PFSK-1 (cell line): ENCODE measurements at regions not wholly inside any gene's neighbourhood (a gene's known extent, or its start where the extent isn't known, plus 50 kb on each side); places are given as distances from the start of the nearest gene placed in this dataset.

Experiments used
- FOXP2 ChIP-seq: optimal IDR thresholded peaks from 2 replicates; pipeline ENCODE3; 2011; ENCODE audit warnings: borderline replicate concordance, control low read depth, inconsistent platforms; ENCODE audit not compliant: insufficient read depth; ENCODE audit errors: extremely low read length, extremely low read depth
- POLR2AphosphoS5 ChIP-seq: IDR thresholded peaks from 2 replicates; pipeline ENCODE4 v1.6.1; 2012; ENCODE audit warnings: low read depth, mild to moderate bottlenecking, control low read depth, low read length, moderate library complexity
- REST ChIP-seq, 2 experiments: IDR thresholded peaks; 2 replicates each; pipeline versions ENCODE4 v1.6.1 to v1.8.0; 2011 to 2012; ENCODE audit warnings: low read depth in 2 of 2, low read length in 2 of 2, control low read depth in 1 of 2, inconsistent platforms in 1 of 2, mild to moderate bottlenecking in 1 of 2, moderate library complexity in 1 of 2; ENCODE audit not compliant: insufficient read depth in 1 of 2
- SIN3A ChIP-seq: IDR thresholded peaks from 2 replicates; pipeline ENCODE4 v1.6.1; 2012; ENCODE audit warnings: mild to moderate bottlenecking, low read length, moderate library complexity, borderline replicate concordance; ENCODE audit not compliant: insufficient read depth
- TAF1 ChIP-seq: IDR thresholded peaks from 2 replicates; pipeline ENCODE4 v1.6.1; 2012; ENCODE audit warnings: low read length, control low read depth, borderline replicate concordance; ENCODE audit not compliant: insufficient read depth

DNA sequence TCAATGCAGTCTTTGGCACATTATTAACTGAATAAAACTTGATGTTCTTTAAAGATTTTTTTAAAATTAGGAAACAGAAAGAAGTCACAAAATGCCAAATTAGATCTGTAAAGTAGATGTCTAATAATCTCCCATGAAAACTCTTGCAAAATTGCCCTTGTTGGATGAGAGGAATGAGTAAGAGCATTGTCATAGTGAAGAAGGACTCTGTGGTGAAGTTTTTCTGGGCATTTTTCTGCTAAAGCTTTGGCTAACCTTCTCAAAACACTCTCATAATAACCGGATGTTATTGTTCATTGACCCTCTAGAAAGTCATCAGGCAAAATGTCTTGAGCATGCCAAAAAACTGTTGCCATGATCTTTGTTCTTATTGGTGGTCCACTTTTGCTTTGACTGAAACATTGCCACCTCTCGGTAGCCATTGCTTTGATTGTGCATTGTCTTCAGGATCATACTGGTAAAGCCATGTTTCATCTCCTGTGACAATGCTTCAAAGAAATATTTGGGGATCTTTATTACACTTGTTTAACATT lies 549.3 kb downstream of the LIG4 start:
- TF ChIP-seq FOXP2 (no peak), POLR2AphosphoS5 (no peak), TAF1 (no peak), REST (IDR thresholded peaks at IDR 0.05; ENCODE audit: insufficient read depth in 1 of 2, low read depth in 2 of 2, low read length in 2 of 2) (no peak), SIN3A (no peak)

GRCh38 chr13:107650081-107650701 lies 565.1 kb downstream of the LIG4 start:
- TF ChIP-seq SIN3A (no peak), FOXP2 (no peak), TAF1 (no peak), POLR2AphosphoS5 (no peak), REST (IDR thresholded peaks at IDR 0.05; ENCODE audit: insufficient read depth in 1 of 2, low read depth in 2 of 2, low read length in 2 of 2) (no peak)

- TF ChIP-seq SIN3A = no peak
- no peak for TF ChIP-seq FOXP2
- no peak for TF ChIP-seq REST (IDR thresholded peaks at IDR 0.05; ENCODE audit: insufficient read depth in 1 of 2, low read depth in 2 of 2, low read length in 2 of 2)
- no peak for TF ChIP-seq TAF1
- no peak for TF ChIP-seq POLR2AphosphoS5
These were observed 566.3 kb downstream of the LIG4 start for GRCh38 chr13:107649079-107649478.

DNA sequence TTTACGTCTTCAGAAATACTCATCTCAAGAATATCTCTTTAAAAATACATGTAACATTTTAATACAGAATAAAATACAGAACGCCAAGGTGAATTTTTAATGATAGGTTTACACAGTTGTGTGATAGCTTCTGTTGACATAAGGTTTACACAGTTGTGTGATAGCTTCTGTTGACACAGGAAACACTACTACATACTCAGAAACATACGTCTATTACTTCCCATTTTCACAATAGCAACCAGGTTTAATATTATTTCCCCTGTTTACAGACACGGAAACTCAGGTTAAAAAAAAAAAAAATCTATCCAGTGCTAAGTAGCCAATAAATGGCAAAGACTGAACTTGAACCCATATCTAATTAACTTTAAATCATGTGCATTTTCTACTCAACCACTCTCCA lies 571.2 kb downstream of the LIG4 start:
- TF ChIP-seq REST (IDR thresholded peaks at IDR 0.05; ENCODE audit: insufficient read depth in 1 of 2, low read depth in 2 of 2, low read length in 2 of 2) = no peak
- no peak for TF ChIP-seq TAF1
- TF ChIP-seq POLR2AphosphoS5 = no peak
- TF ChIP-seq FOXP2 = no peak
- no peak for TF ChIP-seq SIN3A

- TF ChIP-seq SIN3A (no peak), REST (IDR thresholded peaks at IDR 0.05; ENCODE audit: insufficient read depth in 1 of 2, low read depth in 2 of 2, low read length in 2 of 2) (no peak), POLR2AphosphoS5 (no peak), TAF1 (no peak)
These were observed 571.7 kb downstream of the LIG4 start for GRCh38 chr13:107643615-107644014.
